D721Med (cell line): ENCODE measurements at regions not wholly inside any gene's neighbourhood (a gene's known extent, or its start where the extent isn't known, plus 50 kb on each side); places are given as distances from the start of the nearest gene placed in this dataset.

Experiments used
- DNase-seq: peaks from one replicate; pipeline ENCODE4 v3.0.0; 2011; ENCODE audit warnings: low spot score; ENCODE audit not compliant: insufficient read length
- FAIRE-seq: peaks from 2 replicates; lab custom pipeline; 2011; peaks lifted over from hg19 to GRCh38; lab: Jason Lieb, UNC
- CTCF ChIP-seq: IDR thresholded peaks from 2 replicates; pipeline ENCODE4 v1.5.1; 2012; ENCODE audit warnings: mild to moderate bottlenecking, control low read depth; ENCODE audit not compliant: insufficient read depth; ENCODE audit errors: missing control alignments

DNA sequence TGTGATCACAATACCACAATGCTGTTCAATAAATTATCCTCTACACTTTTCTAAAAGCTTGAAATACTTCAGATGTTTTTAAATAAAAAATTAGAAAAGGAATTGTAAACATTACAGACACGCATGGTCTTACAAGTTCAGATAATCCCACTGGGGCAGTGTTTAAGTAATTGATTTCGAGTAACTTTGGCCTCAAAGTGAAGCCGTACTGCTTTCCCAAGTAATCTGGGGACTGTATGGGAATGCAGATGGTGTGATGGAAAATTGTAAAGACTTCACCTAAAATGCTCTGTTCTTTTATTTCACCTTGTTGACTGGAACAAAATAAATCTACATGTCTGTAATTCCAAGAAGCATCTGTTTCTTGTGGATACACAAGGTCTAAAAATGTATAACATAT lies 401.7 kb upstream of the LYPLAL1 start:
- TF ChIP-seq CTCF, result no peak
- FAIRE-seq (no peak), DNase-seq (no peak)

- no peak for TF ChIP-seq CTCF
- FAIRE-seq (no peak), DNase-seq (no peak)
These were observed 401.1 kb upstream of the LYPLAL1 start for GRCh38 chr1:218772575-218772974.

GRCh38 chr1:218775501-218776021 lies 398.1 kb upstream of the LYPLAL1 start:
- DNase-seq (no peak), FAIRE-seq (no peak)
- no peak for TF ChIP-seq CTCF

GRCh38 chr1:218778257-218779126 lies 395.2 kb upstream of the LYPLAL1 start:
- no peak for TF ChIP-seq CTCF
- DNase-seq, result no peak
- FAIRE-seq, result no peak

DNA sequence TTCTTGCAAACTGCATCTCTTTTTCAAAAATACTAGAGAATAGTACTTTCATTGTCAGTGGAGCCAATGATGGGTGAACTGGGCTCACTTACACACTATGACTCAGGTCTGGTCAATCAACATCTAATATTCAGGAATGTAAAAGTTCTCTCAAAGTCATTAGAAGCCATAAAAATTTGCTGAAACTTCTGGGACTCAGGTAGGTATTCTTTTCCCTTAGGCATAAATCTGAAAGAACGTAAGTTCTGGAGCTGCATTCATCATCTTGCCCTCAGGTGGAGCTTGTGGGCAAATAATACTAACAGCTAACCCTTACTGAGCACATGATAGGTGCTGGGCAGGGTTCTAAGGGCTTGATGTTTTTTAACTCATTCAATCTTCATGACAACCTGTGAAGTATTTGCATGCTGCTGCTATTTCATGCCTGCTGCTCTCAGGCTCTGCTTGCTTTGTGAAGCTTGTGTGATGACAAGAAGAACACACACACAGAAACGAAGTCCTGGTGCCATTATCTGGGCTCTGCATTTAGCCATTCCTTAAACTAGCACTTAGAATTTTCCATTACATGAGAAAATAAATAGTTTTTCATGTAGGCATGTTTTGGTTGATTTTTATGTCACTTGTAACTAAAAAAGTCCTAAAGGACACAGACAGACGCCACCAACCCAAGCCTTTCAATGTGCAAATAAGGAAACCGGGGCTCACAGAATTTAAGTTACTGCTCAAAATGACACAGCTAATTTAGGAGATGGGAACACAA lies 394.2 kb upstream of the LYPLAL1 start:
- FAIRE-seq (no peak), DNase-seq (no peak)
- no peak for TF ChIP-seq CTCF

DNA sequence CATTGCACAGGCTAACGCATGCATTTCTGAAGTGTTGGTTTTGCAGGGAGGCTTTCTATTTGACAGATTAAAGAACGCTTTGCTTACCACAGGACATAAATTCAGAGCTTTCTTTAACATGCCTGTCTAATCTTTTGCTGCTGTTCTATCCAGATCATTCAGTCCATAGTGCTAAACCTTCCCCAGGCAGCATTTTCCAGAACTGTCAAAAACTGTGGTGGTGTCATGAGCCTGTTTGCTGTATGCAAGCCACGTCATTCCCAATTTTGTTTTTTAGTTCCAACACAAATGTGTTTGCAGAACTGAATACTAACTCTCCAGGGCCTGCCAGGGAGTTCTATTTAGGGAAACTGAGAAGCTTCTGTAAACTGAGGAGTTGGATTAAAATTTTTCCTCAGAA lies 390.5 kb upstream of the LYPLAL1 start:
- FAIRE-seq (no peak), DNase-seq (no peak)
- no peak for TF ChIP-seq CTCF
